IMR-90 (cell line): ENCODE measurements at regions not wholly inside any gene's neighbourhood (a gene's known extent, or its start where the extent isn't known, plus 50 kb on each side); places are given as distances from the start of the nearest gene placed in this dataset.

ENCODE experiments used
- ATAC-seq: fragments of 200-7000 bp; cut with Tn5 transposase; 2 replicates; pipeline ENCODE4 v1.9.1; 2020; ENCODE audit warnings: low read depth, mild to moderate bottlenecking, moderate library complexity
- BruUV-seq: library from RNA; stranded (reverse); fragments of 400-500 nt; replicated peaks from 2 replicates; lab custom pipeline; 2021; lab: Mats Ljungman, UMichigan
- CTCF ChIA-PET: fragments of 300-600 bp; formaldehyde crosslinking; extraction: SDS; loops from one replicate; lab custom pipeline; 2021; ENCODE audit warnings: antibody characterized with exemption; lab: Yijun Ruan, JAX
- POLR2A ChIA-PET: fragments of 300-600 bp; sonication (Branson Sonifier 250); formaldehyde crosslinking; loops from one replicate; lab custom pipeline; 2022; ENCODE audit warnings: antibody characterized with exemption; ENCODE audit not compliant: unreplicated experiment; lab: Charles Lee
- DNase-seq: peaks from one replicate; pipeline ENCODE4 v3.0.0; 2013
- H2AFZ ChIP-seq: replicated peaks from 2 replicates; pipeline ENCODE3; 2013; ENCODE audit warnings: low read length, mild to moderate bottlenecking; ENCODE audit not compliant: poor library complexity
- H2AK5ac ChIP-seq: 2 replicates; pipeline ENCODE4 v1.6.1; 2013; ENCODE audit warnings: low read depth, low read length, inconsistent platforms
- H2AK9ac ChIP-seq: replicated peaks from 2 replicates; pipeline ENCODE3; 2013; ENCODE audit warnings: mild to moderate bottlenecking, low read depth, low read length, moderate library complexity; ENCODE audit not compliant: poor library complexity
- H2BK120ac ChIP-seq: 2 replicates; pipeline ENCODE4 v1.6.1; 2013; ENCODE audit warnings: low read depth, low read length, inconsistent platforms
- H2BK15ac ChIP-seq: 3 replicates; pipeline ENCODE4 v1.6.1; 2013; ENCODE audit warnings: low read depth, low read length, inconsistent platforms
- H2BK20ac ChIP-seq: 2 replicates; pipeline ENCODE4 v1.6.1; 2013; ENCODE audit warnings: low read depth, mild to moderate bottlenecking, inconsistent platforms, low read length, moderate library complexity
- H2BK5ac ChIP-seq: 2 replicates; pipeline ENCODE4 v1.6.1; 2013; ENCODE audit warnings: mild to moderate bottlenecking, low read depth, low read length, inconsistent platforms; ENCODE audit not compliant: poor library complexity, severe bottlenecking
- H3K14ac ChIP-seq: replicated peaks from 2 replicates; pipeline ENCODE4 v1.6.1; 2013; ENCODE audit warnings: low read depth, low read length, inconsistent platforms
- H3K18ac ChIP-seq: 2 replicates; pipeline ENCODE4 v1.6.1; 2013; ENCODE audit warnings: low read depth, low read length, control low read depth
- H3K23ac ChIP-seq: 2 replicates; pipeline ENCODE4 v1.6.1; 2013; ENCODE audit warnings: low read depth, low read length, inconsistent platforms
- H3K27ac ChIP-seq: 2 replicates; pipeline ENCODE4 v1.5.1; 2013; ENCODE audit warnings: mild to moderate bottlenecking, control low read depth, low read length; ENCODE audit not compliant: insufficient read depth
- H3K27me3 ChIP-seq: 2 replicates; pipeline ENCODE4 v1.6.1; 2013; ENCODE audit warnings: low read length; ENCODE audit not compliant: control insufficient read depth, insufficient read depth
- H3K36me3 ChIP-seq: 2 replicates; pipeline ENCODE4 v1.6.1; 2013; ENCODE audit warnings: low read length, mixed read lengths; ENCODE audit not compliant: control insufficient read depth, insufficient read depth
- H3K4ac ChIP-seq: 2 replicates; pipeline ENCODE4 v1.6.1; 2013; ENCODE audit warnings: low read depth, low read length, inconsistent platforms
- H3K4me1 ChIP-seq: 2 replicates; pipeline ENCODE4 v1.6.1; 2013; ENCODE audit warnings: low read length, mixed read lengths; ENCODE audit not compliant: control insufficient read depth, insufficient read depth
- H3K4me2 ChIP-seq: 2 replicates; pipeline ENCODE4 v1.6.1; 2013; ENCODE audit warnings: low read depth, mild to moderate bottlenecking, control low read depth, low read length, moderate library complexity
- H3K4me3 ChIP-seq: 2 replicates; pipeline ENCODE4 v1.5.1; 2013; ENCODE audit warnings: low read depth, mild to moderate bottlenecking, control low read depth, low read length, moderate library complexity; ENCODE audit not compliant: insufficient read depth
- H3K56ac ChIP-seq: 2 replicates; pipeline ENCODE4 v1.6.1; 2013; ENCODE audit warnings: low read length, inconsistent platforms; ENCODE audit not compliant: insufficient read depth; ENCODE audit errors: extremely low read depth
- H3K79me1 ChIP-seq, 2 experiments: 2 replicates each; pipeline ENCODE4 v1.6.1; 2013; ENCODE audit warnings: low read length in 2 of 2, inconsistent platforms in 1 of 2, low read depth in 1 of 2
- H3K9ac ChIP-seq: 2 replicates; pipeline ENCODE4 v1.6.1; 2013; ENCODE audit warnings: low read depth, low read length, control low read depth
- H3K9me1 ChIP-seq: 2 replicates; pipeline ENCODE4 v1.6.1; 2013; ENCODE audit warnings: low read length, inconsistent platforms; ENCODE audit not compliant: insufficient read depth
- H3K9me3 ChIP-seq: 2 replicates; pipeline ENCODE4 v1.6.1; 2013; ENCODE audit warnings: low read length; ENCODE audit not compliant: control insufficient read depth, insufficient read depth
- H4K20me1 ChIP-seq: 2 replicates; pipeline ENCODE4 v1.6.1; 2013; ENCODE audit warnings: low read length, inconsistent platforms; ENCODE audit not compliant: insufficient read depth
- H4K5ac ChIP-seq: 2 replicates; pipeline ENCODE4 v1.6.1; 2013; ENCODE audit warnings: mild to moderate bottlenecking, low read depth, low read length, control low read depth
- H4K8ac ChIP-seq, 2 experiments: 2 replicates each; pipeline ENCODE4 v1.6.1; 2013; ENCODE audit warnings: low read depth in 2 of 2, low read length in 2 of 2, control low read depth in 1 of 2, inconsistent platforms in 1 of 2
- H4K91ac ChIP-seq: 2 replicates; pipeline ENCODE4 v1.6.1; 2013; ENCODE audit warnings: low read depth, low read length, inconsistent platforms; ENCODE audit not compliant: insufficient read depth
- CEBPB ChIP-seq: IDR thresholded peaks from 2 replicates; pipeline ENCODE4 v1.6.1; 2012; ENCODE audit warnings: low read depth, low read length, improper control_type of control experiment
- FOS ChIP-seq: fragments of 150-350 bp; IDR thresholded peaks from 2 replicates; pipeline ENCODE4 v1.6.1; 2016; ENCODE audit warnings: low read depth, low read length
- MAFK ChIP-seq: IDR thresholded peaks from 2 replicates; pipeline ENCODE4 v1.6.1; 2012; ENCODE audit warnings: low read depth, low read length, improper control_type of control experiment
- SMC3 ChIP-seq: fragments of 150-350 bp; IDR thresholded peaks from 2 replicates; pipeline ENCODE4 v1.6.1; 2016; ENCODE audit warnings: low read depth, mild to moderate bottlenecking, antibody characterized with exemption, low read length, moderate library complexity
- WGBS, 2 experiments: methylation state at CpG; one replicate each; pipeline versions ENCODE4 v1.1.5 to v1.1.7; 2013; ENCODE audit warnings: missing lambda C conversion rate in 2 of 2; ENCODE audit not compliant: insufficient read length in 1 of 2; ENCODE audit errors: extremely low coverage in 2 of 2; 5-methylcytosine and 5-hydroxymethylcytosine counted together
- dilution Hi-C: fragments of 300-500 bp; cut with HindIII; formaldehyde crosslinking; loops from one replicate; pipeline ENCODE4 v1.14.3; 2018; ENCODE audit warnings: low sequenced_read_pairs; ENCODE audit not compliant: unreplicated experiment
- in situ Hi-C: fragments of 300-500 bp; cut with MboI; formaldehyde crosslinking; loops from 3 replicates; pipeline ENCODE4 v1.14.3; 2019; ENCODE audit warnings: low sequenced_read_pairs, inconsistent platforms, mixed read lengths
- intact Hi-C: fragments of 100-400 bp; cut with micrococcal nuclease; formaldehyde crosslinking; loops from 2 replicates; pipeline ENCODE4 v1.10.0; 2022

- no peak overlapping the region for H3K4ac ChIP-seq
- H2AFZ ChIP-seq = no peak overlapping the region
- H4K5ac ChIP-seq = no peak overlapping the region
- no peaks in the 10 kb centered on the region for H3K36me3 ChIP-seq
- H2AK9ac ChIP-seq = no peak overlapping the region
- no peak overlapping the region for H2BK5ac ChIP-seq
- peak; percentile 48 for DNase-seq
- no peak overlapping the region for H2AK5ac ChIP-seq
- no peak for TF ChIP-seq MAFK
- no peak for TF ChIP-seq SMC3
- TF ChIP-seq CEBPB = peak; percentile 27; the same call in 1 of the 2 replicates
- TF ChIP-seq FOS = 0 out of 2 replicates have a peak, but pooled peaks have one; percentile 32
- H3K9ac ChIP-seq = no peak overlapping the region
- no peak overlapping the region for H4K8ac ChIP-seq
- no peaks in the 10 kb centered on the region for H3K79me1 ChIP-seq
- no peak overlapping the region for H3K56ac ChIP-seq
- H3K4me1 ChIP-seq = no peaks in the 10 kb centered on the region
- no peak overlapping the region for H2BK120ac ChIP-seq
- H4K91ac ChIP-seq = no peak overlapping the region
- in situ Hi-C loops (no loop called here), dilution Hi-C loops (no loop called here), intact Hi-C loops (no loop called here)
- H3K23ac ChIP-seq = no peak overlapping the region
- ChIA-PET CTCF (no interaction called here), POLR2A (no interaction called here)
- no peaks in the 10 kb centered on the region for H3K9me1 ChIP-seq
- no peak overlapping the region for H3K4me2 ChIP-seq
- WGBS, 2 experiments = no CpG with 5 or more reads among the region's 2 CpGs
- H3K27me3 ChIP-seq = no peaks in the 10 kb centered on the region
- H3K14ac ChIP-seq = no peak overlapping the region
- H3K4me3 ChIP-seq = no peak overlapping the region
- no peak overlapping the region for H3K18ac ChIP-seq
- H2BK20ac ChIP-seq = no peak overlapping the region
- H3K27ac ChIP-seq = no peak overlapping the region
- no TSS peak for BruUV-seq
- no peaks in the 10 kb centered on the region for H4K20me1 ChIP-seq
- peak; percentile 67 for ATAC-seq
- H2BK15ac ChIP-seq = no peak overlapping the region
- H3K9me3 ChIP-seq = peaks cover 1% of the 10 kb centered on the region; the same call in 1 of the 2 replicates
Observed at GRCh38 chr1:219266524-219266923, 92.8 kb downstream of the LYPLAL1 start.
